ENCODE measurements at regions not wholly inside any gene's neighbourhood (a gene's known extent, or its start where the extent isn't known, plus 50 kb on each side); places are given as distances from the start of the nearest gene placed in this dataset.
"Not testable (repeated sequence)": the region's sequence is repeated elsewhere in the genome, so short reads cannot be mapped to it uniquely, and the experiment has no call there.

- not testable (repeated sequence) for H3K79me2 ChIP-seq (replicated peaks; ENCODE audit: insufficient read depth, low read length); H2AFZ ChIP-seq (ENCODE audit: low read depth, low read length); H3K27me3 ChIP-seq (ENCODE audit: insufficient read depth, low read depth, low read length); H4K20me1 ChIP-seq (ENCODE audit: insufficient read depth); H3K9me3 ChIP-seq (ENCODE audit: low read length); H3K27ac ChIP-seq (ENCODE audit: low read length); H3K4me2 ChIP-seq (ENCODE audit: low read length); H3K9ac ChIP-seq (ENCODE audit: low read length); H3K9me2 ChIP-seq (ENCODE audit: insufficient read depth, low read length); H3K4me3 ChIP-seq (ENCODE audit: low read length); H3F3A ChIP-seq (ENCODE audit: insufficient read depth, low read length, poor library complexity, severe bottlenecking); H3K36me3 ChIP-seq (ENCODE audit: insufficient read depth, low read length)
Observed at GRCh38 chr12:114056351-114056750, 90.2 kb upstream of the RBM19 start.

- no peak overlapping the region for H2AFZ ChIP-seq (ENCODE audit: low read depth, low read length)
- H3K4me2 ChIP-seq (ENCODE audit: low read length): no peak overlapping the region
- H3K27ac ChIP-seq (ENCODE audit: low read length): no peak overlapping the region
- H3K9ac ChIP-seq (ENCODE audit: low read length): no peak overlapping the region
- H3K9me2 ChIP-seq (ENCODE audit: insufficient read depth, low read length): no peaks in the 10 kb centered on the region
- H3K36me3 ChIP-seq (ENCODE audit: insufficient read depth, low read length): no peaks in the 10 kb centered on the region
- H3K4me3 ChIP-seq (ENCODE audit: low read length): no peak overlapping the region
- H3K79me2 ChIP-seq (replicated peaks; ENCODE audit: insufficient read depth, low read length): no peaks in the 10 kb centered on the region
- no peaks in the 10 kb centered on the region for H4K20me1 ChIP-seq (ENCODE audit: insufficient read depth)
- no peaks in the 10 kb centered on the region for H3K9me3 ChIP-seq (ENCODE audit: low read length)
- H3K27me3 ChIP-seq (ENCODE audit: insufficient read depth, low read depth, low read length): no peaks in the 10 kb centered on the region
- H3F3A ChIP-seq (ENCODE audit: insufficient read depth, low read length, poor library complexity, severe bottlenecking): no peaks in the 10 kb centered on the region
- TF ChIP-seq MXI1 (conservative IDR thresholded peaks at IDR 0.05; ENCODE audit: poor library complexity, severe bottlenecking) (no peak), REST (IDR thresholded peaks at IDR 0.05; ENCODE audit: borderline replicate concordance) (no peak), SMC3 (conservative IDR thresholded peaks at IDR 0.05; ENCODE audit: poor library complexity) (no peak)
Observed at GRCh38 chr12:114054982-114055381, 88.9 kb upstream of the RBM19 start.

GRCh38 chr12:114046236-114046998, 80.3 kb upstream of the RBM19 start:
- H3K9me3 ChIP-seq (ENCODE audit: low read length): no peaks in the 10 kb centered on the region
- TF ChIP-seq RAD21 (conservative IDR thresholded peaks at IDR 0.05) (no peak), MXI1 (conservative IDR thresholded peaks at IDR 0.05; ENCODE audit: poor library complexity, severe bottlenecking) (no peak), POLR2AphosphoS5 (IDR thresholded peaks at IDR 0.05) (no peak), REST (IDR thresholded peaks at IDR 0.05; ENCODE audit: borderline replicate concordance) (no peak), EP300 (conservative IDR thresholded peaks at IDR 0.05; ENCODE audit: poor library complexity, severe bottlenecking) (no peak), EZH2 (IDR thresholded peaks at IDR 0.05; ENCODE audit: borderline replicate concordance, insufficient read depth, low read length, poor library complexity, severe bottlenecking) (no peak), TAF1 (IDR thresholded peaks at IDR 0.05; ENCODE audit: low read depth) (no peak), SMC3 (conservative IDR thresholded peaks at IDR 0.05; ENCODE audit: poor library complexity) (no peak)
- TF ChIP-seq, protein P1, sequence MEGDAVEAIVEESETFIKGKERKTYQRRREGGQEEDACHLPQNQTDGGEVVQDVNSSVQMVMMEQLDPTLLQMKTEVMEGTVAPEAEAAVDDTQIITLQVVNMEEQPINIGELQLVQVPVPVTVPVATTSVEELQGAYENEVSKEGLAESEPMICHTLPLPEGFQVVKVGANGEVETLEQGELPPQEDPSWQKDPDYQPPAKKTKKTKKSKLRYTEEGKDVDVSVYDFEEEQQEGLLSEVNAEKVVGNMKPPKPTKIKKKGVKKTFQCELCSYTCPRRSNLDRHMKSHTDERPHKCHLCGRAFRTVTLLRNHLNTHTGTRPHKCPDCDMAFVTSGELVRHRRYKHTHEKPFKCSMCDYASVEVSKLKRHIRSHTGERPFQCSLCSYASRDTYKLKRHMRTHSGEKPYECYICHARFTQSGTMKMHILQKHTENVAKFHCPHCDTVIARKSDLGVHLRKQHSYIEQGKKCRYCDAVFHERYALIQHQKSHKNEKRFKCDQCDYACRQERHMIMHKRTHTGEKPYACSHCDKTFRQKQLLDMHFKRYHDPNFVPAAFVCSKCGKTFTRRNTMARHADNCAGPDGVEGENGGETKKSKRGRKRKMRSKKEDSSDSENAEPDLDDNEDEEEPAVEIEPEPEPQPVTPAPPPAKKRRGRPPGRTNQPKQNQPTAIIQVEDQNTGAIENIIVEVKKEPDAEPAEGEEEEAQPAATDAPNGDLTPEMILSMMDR (IDR thresholded peaks at IDR 0.05; ENCODE audit: poor library complexity, severe bottlenecking): no peak
- no peaks in the 10 kb centered on the region for H3F3A ChIP-seq (ENCODE audit: insufficient read depth, low read length, poor library complexity, severe bottlenecking)
- H3K4me2 ChIP-seq (ENCODE audit: low read length): no peak overlapping the region
- no peaks in the 10 kb centered on the region for H3K27me3 ChIP-seq (ENCODE audit: insufficient read depth, low read depth, low read length)
- no peak overlapping the region for H2AFZ ChIP-seq (ENCODE audit: low read depth, low read length)
- H3K79me2 ChIP-seq (replicated peaks; ENCODE audit: insufficient read depth, low read length): no peaks in the 10 kb centered on the region
- no peaks in the 10 kb centered on the region for H3K36me3 ChIP-seq (ENCODE audit: insufficient read depth, low read length)
- H3K9ac ChIP-seq (ENCODE audit: low read length): no peak overlapping the region
- no peaks in the 10 kb centered on the region for H4K20me1 ChIP-seq (ENCODE audit: insufficient read depth)
- H3K9me2 ChIP-seq (ENCODE audit: insufficient read depth, low read length): no peaks in the 10 kb centered on the region
- H3K4me3 ChIP-seq (ENCODE audit: low read length): no peak overlapping the region
- no peak overlapping the region for H3K27ac ChIP-seq (ENCODE audit: low read length)

Measured in neural cell (in vitro differentiated cells).